ENCODE measurements at regions not wholly inside any gene's neighbourhood (a gene's known extent, or its start where the extent isn't known, plus 50 kb on each side); places are given as distances from the start of the nearest gene placed in this dataset.

DNA sequence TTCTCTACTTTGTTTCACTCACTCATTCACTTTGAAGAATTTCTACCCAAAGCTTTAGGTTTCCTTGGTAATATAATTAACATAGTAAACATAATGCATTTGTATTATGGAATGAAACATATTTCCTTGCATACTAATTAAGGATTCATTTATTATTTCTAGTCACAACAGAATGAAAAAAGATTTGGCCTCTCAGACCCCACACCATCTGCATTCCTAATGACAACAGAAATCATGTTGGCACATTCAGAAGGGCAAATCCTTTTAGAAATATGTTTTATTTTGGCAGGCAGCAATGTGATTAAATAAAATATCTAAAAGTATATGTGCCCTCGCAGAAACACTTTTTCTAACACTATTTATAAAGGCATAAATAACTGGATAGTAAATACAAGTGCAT lies 163.4 kb downstream of the HTR1B start:
- in situ Hi-C loops (cut with HindIII; ENCODE audit: extremely low pct_ligation_motif_present, low pct_unique_long_range_greater_than_20kb): no loop called here
- no peak for FAIRE-seq
- intact Hi-C loops (cut with micrococcal nuclease; ENCODE audit: unreplicated experiment): no loop called here

DNA sequence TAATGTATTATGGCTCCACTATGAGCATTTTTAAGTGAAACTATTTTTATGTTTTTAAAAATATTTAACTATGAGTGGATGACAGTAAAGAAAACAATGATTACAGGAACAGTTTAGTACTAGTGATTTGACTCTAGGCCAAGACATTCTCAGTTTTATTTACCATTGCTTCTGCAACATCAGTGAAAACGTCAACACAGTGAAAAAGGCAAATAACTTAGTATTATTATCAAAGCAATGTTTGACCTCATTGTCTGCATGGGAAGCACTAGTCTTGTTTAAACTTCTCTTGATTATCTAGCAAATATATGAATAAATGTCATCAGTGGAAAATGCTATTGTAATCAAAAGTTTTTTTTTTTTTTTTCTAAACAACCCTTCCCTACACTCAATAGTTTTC lies 165.0 kb downstream of the HTR1B start:
- Histone ChIP-seq H3K9me3 (ENCODE audit: low read length) (peaks cover 24% of the 10 kb centered on the region), H3K4me2 (ENCODE audit: low read depth, low read length) (no peak overlapping the region), H3K9ac (ENCODE audit: insufficient read depth, low read depth, low read length) (no peak overlapping the region), H3K4me1 (ENCODE audit: insufficient read depth, low read length) (no peaks in the 10 kb centered on the region), H2AFZ (ENCODE audit: low read length) (no peak overlapping the region), H3K36me3 (replicated peaks in 1 of 2; ENCODE audit: control insufficient read depth in 1 of 2, insufficient read depth in 2 of 2, low read length in 2 of 2) (no peaks in the 10 kb centered on the region), H3K79me2 (ENCODE audit: insufficient read depth, low read length) (no peaks in the 10 kb centered on the region), H3K27ac (ENCODE audit: extremely low read length, insufficient read depth, low read length) (no peak overlapping the region), H4K20me1 (ENCODE audit: insufficient read depth, low read length) (no peaks in the 10 kb centered on the region), H3K27me3 (ENCODE audit: control insufficient read depth in 1 of 2, insufficient read depth in 2 of 2, low read length in 2 of 2) (no peaks in the 10 kb centered on the region), H3K4me3 (replicated peaks in 1 of 3; ENCODE audit: insufficient read depth in 1 of 3, low read depth in 2 of 3, low read length in 3 of 3) (no peak overlapping the region)
- intact Hi-C loops (cut with micrococcal nuclease; ENCODE audit: unreplicated experiment) (no loop called here), in situ Hi-C loops (cut with HindIII; ENCODE audit: extremely low pct_ligation_motif_present, low pct_unique_long_range_greater_than_20kb) (no loop called here)
- WGBS (ENCODE audit: low lambda C conversion rate): 0% methylated on average over 1 of the region's 1 CpG
- POLR2A ChIA-PET: no interaction called here
- ATAC-seq (no peak), DNase-seq (ENCODE audit: low spot score) (no peak), FAIRE-seq (no peak)
- no peak for TF ChIP-seq TEAD3 (CRISPR knock-in tag; optimal IDR thresholded peaks at IDR 0.05; ENCODE audit: borderline replicate concordance)
- TF ChIP-seq, protein P1, sequence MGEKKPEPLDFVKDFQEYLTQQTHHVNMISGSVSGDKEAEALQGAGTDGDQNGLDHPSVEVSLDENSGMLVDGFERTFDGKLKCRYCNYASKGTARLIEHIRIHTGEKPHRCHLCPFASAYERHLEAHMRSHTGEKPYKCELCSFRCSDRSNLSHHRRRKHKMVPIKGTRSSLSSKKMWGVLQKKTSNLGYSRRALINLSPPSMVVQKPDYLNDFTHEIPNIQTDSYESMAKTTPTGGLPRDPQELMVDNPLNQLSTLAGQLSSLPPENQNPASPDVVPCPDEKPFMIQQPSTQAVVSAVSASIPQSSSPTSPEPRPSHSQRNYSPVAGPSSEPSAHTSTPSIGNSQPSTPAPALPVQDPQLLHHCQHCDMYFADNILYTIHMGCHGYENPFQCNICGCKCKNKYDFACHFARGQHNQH (CRISPR knock-in tag; IDR thresholded peaks at IDR 0.05): no peak
- no peak for TF ChIP-seq ZNF644 (CRISPR knock-in tag; IDR thresholded peaks at IDR 0.05; ENCODE audit: low read depth)
- BruUV-seq (replicated peaks): no TSS peak
- CTCF ChIA-PET (ENCODE audit: low intra/inter-chr PET ratio, low total read pairs): no interaction called here

More for the DNA sequence above, 163.4 kb downstream of the HTR1B start:
- ATAC-seq (no peak), DNase-seq (ENCODE audit: low spot score) (no peak)
- Histone ChIP-seq H3K36me3 (replicated peaks in 1 of 2; ENCODE audit: control insufficient read depth in 1 of 2, insufficient read depth in 2 of 2, low read length in 2 of 2) (no peaks in the 10 kb centered on the region), H3K9me3 (ENCODE audit: low read length) (peaks cover 32% of the 10 kb centered on the region), H2AFZ (ENCODE audit: low read length) (no peak overlapping the region), H3K9ac (ENCODE audit: insufficient read depth, low read depth, low read length) (no peak overlapping the region), H3K4me2 (ENCODE audit: low read depth, low read length) (no peak overlapping the region), H3K27me3 (ENCODE audit: control insufficient read depth in 1 of 2, insufficient read depth in 2 of 2, low read length in 2 of 2) (no peaks in the 10 kb centered on the region), H3K27ac (ENCODE audit: extremely low read length, insufficient read depth, low read length) (no peak overlapping the region), H3K79me2 (ENCODE audit: insufficient read depth, low read length) (no peaks in the 10 kb centered on the region), H3K4me1 (ENCODE audit: insufficient read depth, low read length) (no peaks in the 10 kb centered on the region), H3K4me3 (replicated peaks in 1 of 3; ENCODE audit: insufficient read depth in 1 of 3, low read depth in 2 of 3, low read length in 3 of 3) (no peak overlapping the region), H4K20me1 (ENCODE audit: insufficient read depth, low read length) (no peaks in the 10 kb centered on the region)
- WGBS (ENCODE audit: low lambda C conversion rate): 0% methylated on average over 1 of the region's 1 CpG
- CTCF ChIA-PET (ENCODE audit: low intra/inter-chr PET ratio, low total read pairs): no interaction called here
- TF ChIP-seq ZNF784 (CRISPR knock-in tag; IDR thresholded peaks at IDR 0.05; ENCODE audit: borderline replicate concordance): no peak
- TF ChIP-seq, protein P2, sequence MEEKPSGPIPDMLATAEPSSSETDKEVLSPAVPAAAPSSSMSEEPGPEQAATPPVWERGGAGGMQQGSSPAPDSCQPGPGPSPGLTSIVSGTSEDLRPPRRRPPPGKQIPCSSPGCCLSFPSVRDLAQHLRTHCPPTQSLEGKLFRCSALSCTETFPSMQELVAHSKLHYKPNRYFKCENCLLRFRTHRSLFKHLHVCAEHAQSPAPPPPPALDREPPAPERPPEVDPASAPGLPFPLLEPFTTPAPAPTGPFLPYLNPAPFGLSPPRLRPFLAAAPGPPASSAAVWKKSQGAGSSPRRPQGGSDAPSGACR (CRISPR knock-in tag; IDR thresholded peaks at IDR 0.05): no peak
- TF ChIP-seq HOXA3 (CRISPR knock-in tag; IDR thresholded peaks at IDR 0.05): no peak
- no peak for TF ChIP-seq ZFAT (CRISPR knock-in tag; conservative IDR thresholded peaks at IDR 0.05)
- no peak for TF ChIP-seq ZNF567 (CRISPR knock-in tag; IDR thresholded peaks at IDR 0.05; ENCODE audit: borderline replicate concordance)
- POLR2A ChIA-PET: no interaction called here
- BruUV-seq (replicated peaks): no TSS peak

Data from HepG2 (cell line).